ENCODE measurements at regions not wholly inside any gene's neighbourhood (a gene's known extent, or its start where the extent isn't known, plus 50 kb on each side); places are given as distances from the start of the nearest gene placed in this dataset.
"Not testable (repeated sequence)": the region's sequence is repeated elsewhere in the genome, so short reads cannot be mapped to it uniquely, and the experiment has no call there.

DNA sequence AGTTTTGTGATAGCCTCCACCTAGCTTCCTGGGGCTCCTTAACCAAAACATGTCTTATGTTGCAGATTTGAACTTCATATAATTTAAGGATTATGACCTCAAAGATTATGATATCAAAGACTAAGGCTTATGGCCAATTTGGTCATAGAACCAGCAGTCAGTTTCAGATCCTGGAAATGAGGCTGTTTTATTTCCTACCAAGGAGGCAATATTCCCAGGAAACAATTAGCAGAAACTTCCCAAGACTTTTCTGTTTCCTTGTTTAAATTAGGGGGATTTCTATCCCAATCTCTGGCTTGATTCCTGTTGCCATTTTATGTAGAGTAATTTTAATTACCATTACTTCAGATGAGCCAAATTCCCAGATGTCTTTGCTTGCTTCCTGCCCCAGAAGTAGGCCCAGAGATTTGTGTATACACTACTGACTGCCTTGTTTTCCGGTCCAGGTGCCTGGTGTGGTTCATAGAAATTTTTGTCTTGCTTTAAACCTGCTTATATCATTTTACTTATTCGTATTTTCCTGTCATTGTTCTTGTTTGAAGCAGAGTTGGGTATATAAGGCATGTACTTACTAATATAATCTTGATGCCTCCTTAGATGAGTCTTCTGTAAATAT, 119.2 kb upstream of the TMEM170B start:
- H3K9me3 ChIP-seq (ENCODE audit: control insufficient read depth, insufficient read depth, low read length) = no peaks in the 10 kb centered on the region; the same call in 1 of the 2 replicates
- WGBS (ENCODE audit: insufficient coverage, insufficient read length) = no CpG with 5 or more reads among the region's 2 CpGs
- H3K4me1 ChIP-seq (ENCODE audit: control insufficient read depth, insufficient read depth, low read length) = no peaks in the 10 kb centered on the region
- no peak overlapping the region for H3K27ac ChIP-seq (ENCODE audit: low read length)
- no peaks in the 10 kb centered on the region for H3K27me3 ChIP-seq (ENCODE audit: control insufficient read depth, insufficient read depth, low read length)
- H3K36me3 ChIP-seq (ENCODE audit: control insufficient read depth, insufficient read depth, low read length) = 0 out of 2 replicates have a peak, but pooled peaks cover 4% of the 10 kb centered on the region
- no peak overlapping the region for H3K4me3 ChIP-seq (ENCODE audit: low read length)
- no peak for DNase-seq (ENCODE audit: low read depth, low spot score)

DNA sequence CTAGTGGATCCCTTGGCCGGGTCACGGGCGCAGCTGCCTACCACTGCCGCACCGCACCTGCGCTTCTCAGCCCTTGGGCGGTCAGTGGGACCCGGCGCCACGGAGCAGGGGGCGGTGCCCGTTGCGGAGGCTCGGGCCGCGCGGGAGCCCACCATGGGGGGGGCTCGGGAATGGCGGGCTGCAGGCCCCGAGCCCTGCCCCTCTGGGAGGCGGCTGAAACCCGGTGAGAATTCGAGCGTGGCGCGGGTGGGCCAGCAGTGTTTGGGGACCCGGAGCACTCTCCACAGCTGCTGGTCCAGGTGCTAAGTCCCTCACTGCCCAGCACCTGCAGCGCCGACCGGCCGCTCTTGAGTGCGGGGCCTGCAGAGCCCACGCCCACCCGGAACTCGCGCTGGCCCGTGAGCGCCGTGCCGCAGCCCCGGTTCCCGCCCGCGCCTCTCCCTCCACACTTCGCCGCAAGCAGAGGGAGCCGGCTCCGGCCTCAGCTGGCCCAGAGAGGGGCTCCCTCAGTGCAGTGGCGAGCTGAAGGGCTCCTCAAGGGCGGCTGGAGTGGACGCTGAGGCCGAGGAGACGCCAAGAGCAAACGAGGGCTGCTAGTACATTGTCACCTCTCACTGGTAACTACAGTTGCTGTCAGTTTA, 120.5 kb upstream of the TMEM170B start:
- DNase-seq (ENCODE audit: low read depth, low spot score) = no peak
- 0 out of 2 replicates have a peak, but pooled peaks cover 4% of the 10 kb centered on the region for H3K36me3 ChIP-seq (ENCODE audit: control insufficient read depth, insufficient read depth, low read length)
- H3K27ac ChIP-seq (ENCODE audit: low read length) = no peak overlapping the region
- no CpG with 5 or more reads among the region's 54 CpGs for WGBS (ENCODE audit: insufficient coverage, insufficient read length)
- no peaks in the 10 kb centered on the region for H3K27me3 ChIP-seq (ENCODE audit: control insufficient read depth, insufficient read depth, low read length)
- H3K4me1 ChIP-seq (ENCODE audit: control insufficient read depth, insufficient read depth, low read length) = no peaks in the 10 kb centered on the region
- H3K9me3 ChIP-seq (ENCODE audit: control insufficient read depth, insufficient read depth, low read length) = no peaks in the 10 kb centered on the region; the same call in 1 of the 2 replicates
- no peak overlapping the region for H3K4me3 ChIP-seq (ENCODE audit: low read length)

- not testable (repeated sequence) for H3K27me3 ChIP-seq (ENCODE audit: control insufficient read depth, insufficient read depth, low read length); H3K36me3 ChIP-seq (ENCODE audit: control insufficient read depth, insufficient read depth, low read length); H3K4me3 ChIP-seq (ENCODE audit: low read length); DNase-seq (ENCODE audit: low read depth, low spot score); H3K4me1 ChIP-seq (ENCODE audit: control insufficient read depth, insufficient read depth, low read length); H3K27ac ChIP-seq (ENCODE audit: low read length); H3K9me3 ChIP-seq (ENCODE audit: control insufficient read depth, insufficient read depth, low read length)
- no CpG with 5 or more reads among the region's 7 CpGs for WGBS (ENCODE audit: insufficient coverage, insufficient read length)
Measured at GRCh38 chr6:11416099-11416935, 121.2 kb upstream of the TMEM170B start.

DNA sequence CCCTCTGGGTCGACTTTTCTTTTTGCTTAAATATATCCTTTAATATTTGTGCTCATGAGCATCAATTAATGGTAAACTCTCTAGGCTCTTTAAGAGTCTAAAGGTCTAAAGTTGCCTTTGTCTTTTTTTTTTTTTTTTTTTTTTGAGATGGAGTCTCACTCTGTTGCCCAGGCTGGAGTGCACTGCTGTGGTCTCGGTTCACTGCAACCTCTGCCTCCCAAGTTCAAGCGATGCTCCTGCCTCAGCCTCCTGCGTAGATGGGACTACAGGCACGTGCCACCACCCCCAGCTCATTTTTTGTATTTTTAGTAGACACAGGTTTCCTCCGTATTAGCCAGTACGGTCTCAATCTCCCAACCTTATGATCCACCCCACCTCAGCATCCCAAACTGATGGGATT, 122.0 kb upstream of the TMEM170B start:
- no peak overlapping the region for H3K27ac ChIP-seq (ENCODE audit: low read length)
- no peak for DNase-seq (ENCODE audit: low read depth, low spot score)
- WGBS (ENCODE audit: insufficient coverage, insufficient read length) = no CpG with 5 or more reads among the region's 7 CpGs

DNA sequence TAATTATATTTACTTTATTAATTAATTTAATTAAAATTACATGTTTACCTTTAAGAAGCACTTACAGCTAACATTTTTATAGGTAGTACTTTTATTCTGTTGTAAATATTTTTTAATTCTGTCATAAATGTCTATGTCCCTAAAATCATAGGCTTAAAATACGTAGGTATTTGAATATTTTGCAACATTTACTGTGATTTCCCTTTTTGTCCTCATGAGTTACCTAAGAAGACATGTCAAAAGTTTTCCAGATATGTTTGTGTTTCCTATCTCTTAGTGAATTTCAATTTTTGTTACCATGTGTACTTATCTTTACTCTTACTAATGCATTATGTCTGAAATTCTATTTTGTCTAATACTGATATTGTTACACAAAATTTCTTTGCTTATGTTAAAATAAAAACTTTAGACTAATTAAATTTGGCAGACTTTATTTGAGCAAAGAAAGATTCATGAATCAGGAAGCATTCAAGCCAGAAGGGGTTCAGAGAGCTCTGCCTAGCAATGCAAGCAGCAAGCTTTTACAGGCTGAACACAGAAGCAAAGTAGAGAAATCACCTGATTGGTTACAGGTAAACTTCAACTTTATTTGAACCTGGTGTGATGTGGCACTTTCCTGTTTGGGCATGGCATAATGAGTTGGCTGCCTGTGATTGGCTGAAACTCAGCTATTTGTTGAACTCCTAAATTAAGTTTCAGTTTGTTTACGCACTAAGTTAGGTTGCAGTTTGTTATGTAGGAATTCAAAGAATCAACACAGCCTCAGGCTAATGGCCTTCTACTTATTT, 123.2 kb upstream of the TMEM170B start:
- DNase-seq (ENCODE audit: low read depth, low spot score) = no peak
- H3K27ac ChIP-seq (ENCODE audit: low read length) = no peak overlapping the region

More for the DNA sequence above, 122.0 kb upstream of the TMEM170B start:
- no peak overlapping the region for H3K4me3 ChIP-seq (ENCODE audit: low read length)
- H3K27me3 ChIP-seq (ENCODE audit: control insufficient read depth, insufficient read depth, low read length) = no peaks in the 10 kb centered on the region
- no peaks in the 10 kb centered on the region for H3K4me1 ChIP-seq (ENCODE audit: control insufficient read depth, insufficient read depth, low read length)
- 0 out of 2 replicates have a peak, but pooled peaks cover 4% of the 10 kb centered on the region for H3K36me3 ChIP-seq (ENCODE audit: control insufficient read depth, insufficient read depth, low read length)
- H3K9me3 ChIP-seq (ENCODE audit: control insufficient read depth, insufficient read depth, low read length) = no peaks in the 10 kb centered on the region; the same call in 1 of the 2 replicates

DNA sequence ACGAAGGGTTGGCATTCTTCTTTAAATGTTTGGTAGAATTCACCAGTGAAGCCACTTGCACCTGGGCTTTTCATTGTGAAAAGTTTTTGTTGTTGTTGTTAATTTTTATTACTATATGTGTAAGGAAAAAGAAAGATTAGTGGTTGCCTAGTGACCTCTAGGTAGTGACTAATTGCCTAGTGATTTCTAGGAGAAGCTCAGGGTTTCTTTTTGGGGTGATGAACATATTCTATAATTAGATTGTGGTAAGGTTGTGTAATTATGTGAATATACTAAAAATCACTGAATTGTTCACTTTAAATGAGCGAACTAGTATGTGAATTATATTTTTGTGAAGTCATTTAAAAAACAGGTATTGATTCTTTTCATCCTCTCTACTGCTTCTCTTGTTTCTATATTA, 123.8 kb upstream of the TMEM170B start:
- Histone ChIP-seq H3K9me3 (ENCODE audit: control insufficient read depth, insufficient read depth, low read length) (no peaks in the 10 kb centered on the region; the same call in 1 of the 2 replicates), H3K36me3 (ENCODE audit: control insufficient read depth, insufficient read depth, low read length) (0 out of 2 replicates have a peak, but pooled peaks cover 4% of the 10 kb centered on the region), H3K27me3 (ENCODE audit: control insufficient read depth, insufficient read depth, low read length) (no peaks in the 10 kb centered on the region), H3K27ac (ENCODE audit: low read length) (no peak overlapping the region), H3K4me1 (ENCODE audit: control insufficient read depth, insufficient read depth, low read length) (no peaks in the 10 kb centered on the region), H3K4me3 (ENCODE audit: low read length) (no peak overlapping the region)
- DNase-seq (ENCODE audit: low read depth, low spot score) = no peak
- WGBS (ENCODE audit: insufficient coverage, insufficient read length) = 100% methylated on average over 1 of the region's 2 CpGs

More for the DNA sequence above, 123.2 kb upstream of the TMEM170B start:
- no peaks in the 10 kb centered on the region for H3K27me3 ChIP-seq (ENCODE audit: control insufficient read depth, insufficient read depth, low read length)
- no peak overlapping the region for H3K4me3 ChIP-seq (ENCODE audit: low read length)
- H3K36me3 ChIP-seq (ENCODE audit: control insufficient read depth, insufficient read depth, low read length) = 0 out of 2 replicates have a peak, but pooled peaks cover 4% of the 10 kb centered on the region
- H3K4me1 ChIP-seq (ENCODE audit: control insufficient read depth, insufficient read depth, low read length) = no peaks in the 10 kb centered on the region
- WGBS (ENCODE audit: insufficient coverage, insufficient read length) = no CpG with 5 or more reads among the region's 2 CpGs
- no peaks in the 10 kb centered on the region; the same call in 1 of the 2 replicates for H3K9me3 ChIP-seq (ENCODE audit: control insufficient read depth, insufficient read depth, low read length)

- Histone ChIP-seq H3K36me3 (ENCODE audit: control insufficient read depth, insufficient read depth, low read length) (0 out of 2 replicates have a peak, but pooled peaks cover 4% of the 10 kb centered on the region), H3K4me3 (ENCODE audit: low read length) (no peak overlapping the region), H3K27ac (ENCODE audit: low read length) (no peak overlapping the region), H3K9me3 (ENCODE audit: control insufficient read depth, insufficient read depth, low read length) (no peaks in the 10 kb centered on the region; the same call in 1 of the 2 replicates), H3K27me3 (ENCODE audit: control insufficient read depth, insufficient read depth, low read length) (no peaks in the 10 kb centered on the region), H3K4me1 (ENCODE audit: control insufficient read depth, insufficient read depth, low read length) (no peaks in the 10 kb centered on the region)
- DNase-seq (ENCODE audit: low read depth, low spot score) = no peak
- whole genome bisulfite sequencing (ENCODE audit: insufficient coverage, insufficient read length) = no CpG with 5 or more reads among the region's 6 CpGs
Measured at GRCh38 chr6:11413117-11413687, 124.3 kb upstream of the TMEM170B start.

GRCh38 chr6:11412616-11413015, 124.9 kb upstream of the TMEM170B start:
- DNase-seq (ENCODE audit: low read depth, low spot score) = no peak
- Histone ChIP-seq H3K27me3 (ENCODE audit: control insufficient read depth, insufficient read depth, low read length) (no peaks in the 10 kb centered on the region), H3K4me3 (ENCODE audit: low read length) (no peak overlapping the region), H3K9me3 (ENCODE audit: control insufficient read depth, insufficient read depth, low read length) (no peaks in the 10 kb centered on the region; the same call in 1 of the 2 replicates), H3K27ac (ENCODE audit: low read length) (no peak overlapping the region), H3K4me1 (ENCODE audit: control insufficient read depth, insufficient read depth, low read length) (no peaks in the 10 kb centered on the region), H3K36me3 (ENCODE audit: control insufficient read depth, insufficient read depth, low read length) (0 out of 2 replicates have a peak, but pooled peaks cover 4% of the 10 kb centered on the region)
- WGBS (ENCODE audit: insufficient coverage, insufficient read length) = no CpG with 5 or more reads among the region's 3 CpGs

DNA sequence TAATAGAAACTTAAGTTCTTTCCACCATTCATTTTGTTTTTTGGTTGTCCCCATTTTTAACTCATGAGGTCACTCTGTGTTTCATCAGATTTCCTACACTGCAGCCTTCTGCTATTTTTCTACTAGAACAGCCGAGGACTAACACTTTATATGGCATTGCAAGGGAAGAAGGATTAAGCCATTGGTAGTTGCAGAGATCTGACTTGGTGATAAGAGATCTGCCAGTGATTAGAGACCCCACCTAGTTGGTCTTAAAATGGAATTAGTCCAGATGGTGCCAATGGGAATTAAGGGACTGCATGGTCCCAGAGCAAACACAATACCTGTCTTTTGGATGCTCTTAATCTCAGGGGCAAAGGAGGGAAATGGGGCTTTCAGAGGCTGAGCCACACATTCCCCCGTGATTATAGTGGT, 125.5 kb upstream of the TMEM170B start:
- no peaks in the 10 kb centered on the region for H3K27me3 ChIP-seq (ENCODE audit: control insufficient read depth, insufficient read depth, low read length)
- H3K36me3 ChIP-seq (ENCODE audit: control insufficient read depth, insufficient read depth, low read length) = 0 out of 2 replicates have a peak, but pooled peaks cover 1% of the 10 kb centered on the region
- no CpG with 5 or more reads among the region's 2 CpGs for WGBS (ENCODE audit: insufficient coverage, insufficient read length)
- H3K27ac ChIP-seq (ENCODE audit: low read length) = no peak overlapping the region
- DNase-seq (ENCODE audit: low read depth, low spot score) = no peak
- no peak overlapping the region for H3K4me3 ChIP-seq (ENCODE audit: low read length)
- no peaks in the 10 kb centered on the region for H3K4me1 ChIP-seq (ENCODE audit: control insufficient read depth, insufficient read depth, low read length)
- no peaks in the 10 kb centered on the region; the same call in 1 of the 2 replicates for H3K9me3 ChIP-seq (ENCODE audit: control insufficient read depth, insufficient read depth, low read length)

Data from iPS DF 6.9 (cell line).